HG03139 (cell line): ENCODE measurements at regions not wholly inside any gene's neighbourhood (a gene's known extent, or its start where the extent isn't known, plus 50 kb on each side); places are given as distances from the start of the nearest gene placed in this dataset.

ENCODE experiments used
- ATAC-seq: cut with Tn5 transposase; IDR thresholded peaks from one replicate; pipeline ENCODE4 v1.9.1; 2021; ENCODE audit not compliant: unreplicated experiment

- ATAC-seq, result no peak
Observed at GRCh38 chr6:105817370-105817769, 268.8 kb upstream of the PRDM1 start.

DNA sequence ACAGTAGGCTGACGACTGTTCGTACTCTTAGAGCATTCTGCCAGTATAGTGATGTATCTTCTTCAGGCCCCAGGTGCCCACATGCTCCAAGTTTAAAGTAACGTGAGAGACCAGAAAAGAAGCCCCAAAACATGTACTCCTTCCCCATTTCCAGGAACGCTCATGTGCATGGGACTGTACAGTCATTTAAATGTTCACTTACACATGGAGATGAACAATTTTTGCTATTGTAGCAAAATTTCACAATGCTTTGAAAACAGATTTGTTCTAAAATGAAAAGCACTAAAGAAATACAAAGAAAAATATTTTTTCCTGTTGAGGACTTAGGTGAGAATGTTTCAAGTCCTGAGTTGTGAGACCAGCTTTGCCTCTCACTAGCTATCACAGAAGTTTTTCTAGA is 269.3 kb upstream of the PRDM1 start:
- ATAC-seq, result no peak

- no peak for ATAC-seq
Observed at GRCh38 chr6:105815661-105816555, 270.2 kb upstream of the PRDM1 start.

DNA sequence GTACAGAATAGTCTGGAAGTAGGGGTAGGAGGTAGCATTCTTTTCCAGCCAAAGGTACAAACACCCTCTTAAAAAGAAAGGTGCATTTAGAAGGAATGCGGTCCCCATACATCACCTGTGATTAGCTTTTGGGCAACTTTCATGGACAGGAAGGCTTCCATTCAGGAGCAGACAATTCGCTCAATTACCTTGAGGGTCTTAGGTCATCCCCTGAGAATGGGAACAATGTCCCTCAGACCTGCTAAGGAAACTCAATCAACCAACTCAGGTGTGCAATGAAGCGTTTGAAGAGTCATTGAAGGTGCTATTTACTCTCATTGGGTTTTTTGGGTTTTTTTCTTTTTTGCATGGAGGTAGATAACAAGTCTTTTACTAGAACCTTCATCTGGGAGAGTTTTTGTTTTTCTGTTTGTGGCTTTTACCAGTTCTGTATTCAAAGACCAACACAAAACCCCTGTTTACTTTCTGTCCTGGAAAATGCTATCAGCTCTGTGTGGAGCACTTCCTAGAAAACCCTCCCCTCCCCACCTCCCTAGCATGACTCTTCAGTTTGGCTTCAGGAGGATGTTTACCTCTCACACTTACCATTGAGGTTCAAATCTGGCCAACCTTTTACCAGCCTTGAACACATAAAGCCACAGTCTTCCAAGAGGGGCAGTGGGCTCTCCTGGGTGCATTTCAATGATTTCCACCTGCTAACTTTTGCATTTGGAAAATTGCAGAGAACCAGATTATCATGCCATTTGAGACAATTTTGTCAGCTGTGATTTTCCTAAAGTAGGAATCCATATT is 271.2 kb upstream of the PRDM1 start:
- ATAC-seq, result no peak

DNA sequence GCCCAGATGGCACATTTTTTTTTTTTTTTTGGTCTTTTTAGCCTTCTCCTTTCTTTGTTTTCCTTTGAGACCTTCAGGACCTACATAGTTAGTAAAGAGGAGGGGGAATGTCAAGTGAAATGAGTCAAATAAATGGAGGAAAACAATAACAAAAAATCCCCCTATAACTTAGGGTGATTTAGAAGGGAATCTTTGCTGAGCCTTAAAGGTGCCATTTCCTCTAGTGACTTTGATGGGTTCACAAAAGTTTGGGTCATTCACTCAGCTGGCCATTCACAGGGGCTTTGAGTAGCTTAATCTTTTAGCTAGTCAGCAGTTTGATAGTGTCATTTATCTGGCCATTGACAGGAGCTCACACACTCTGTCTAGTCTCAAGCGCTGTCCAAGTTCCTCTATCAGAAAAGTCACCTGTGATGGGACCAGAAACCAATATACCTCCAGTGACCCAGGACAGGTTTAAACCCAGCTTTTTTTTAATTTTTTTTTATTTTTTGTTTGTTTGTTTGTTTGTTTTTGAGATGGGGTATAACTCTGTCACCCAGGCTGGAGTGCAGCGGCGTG is 275.1 kb upstream of the PRDM1 start:
- ATAC-seq, result no peak

DNA sequence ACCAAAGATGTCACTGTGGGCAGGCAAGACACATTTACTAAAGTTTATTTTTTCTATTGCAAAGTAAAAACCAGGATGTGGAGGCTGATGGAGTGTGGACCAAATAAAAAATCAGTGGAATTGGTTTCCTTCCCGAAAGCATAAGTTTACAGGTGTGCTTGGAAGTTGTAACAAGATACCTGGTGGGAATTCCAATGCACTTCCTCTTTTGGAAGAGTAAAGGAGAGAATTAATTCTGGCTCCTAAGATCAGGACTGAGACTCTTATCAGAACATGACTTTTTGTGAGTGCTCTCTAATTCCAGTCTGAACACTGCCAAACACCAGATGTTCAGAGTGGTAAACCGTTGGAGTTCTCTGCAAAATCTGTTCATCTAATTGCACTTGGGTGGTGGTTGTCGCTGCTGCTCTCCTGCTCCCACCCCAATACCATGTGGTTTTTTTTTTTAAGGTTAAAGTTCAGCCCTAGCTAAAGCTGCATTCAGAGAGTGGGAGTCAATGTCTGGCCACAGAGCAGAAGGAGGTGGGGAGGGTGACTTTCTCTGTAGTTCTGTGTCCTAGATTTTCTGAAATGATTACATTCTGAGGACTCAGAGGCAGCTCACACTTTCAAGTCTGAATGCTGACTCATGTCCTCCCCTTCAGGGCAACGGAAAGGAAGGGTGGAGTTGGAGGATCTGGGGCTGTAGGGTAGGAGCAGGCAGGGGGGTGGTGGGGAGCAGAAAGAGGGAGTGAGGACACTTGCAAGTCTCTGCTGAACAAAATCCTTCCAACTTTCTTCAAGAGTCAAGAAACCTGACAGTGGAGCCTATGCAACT is 275.8 kb upstream of the PRDM1 start:
- peak; percentile 51 for ATAC-seq

- ATAC-seq, result no peak
Observed at GRCh38 chr6:105808571-105808970, 277.6 kb upstream of the PRDM1 start.

DNA sequence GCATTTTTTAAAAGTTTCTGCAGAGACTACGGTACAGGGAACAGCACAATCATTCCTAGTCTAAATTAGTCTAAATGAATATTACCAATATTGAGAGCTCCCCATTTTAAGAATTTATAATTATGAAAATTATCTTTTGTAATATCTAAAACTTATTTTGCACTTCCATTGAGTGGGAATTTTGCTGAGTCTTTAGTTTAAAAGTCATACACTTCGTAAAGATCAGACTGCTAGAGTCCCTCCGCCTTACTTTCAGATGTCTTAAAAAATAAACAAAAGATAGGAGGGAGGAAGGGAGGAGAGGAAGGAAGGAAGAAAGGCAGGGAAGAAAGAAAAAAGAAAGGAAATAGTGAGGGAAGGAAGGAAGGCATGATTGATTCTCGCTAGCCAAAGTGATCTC is 278.2 kb upstream of the PRDM1 start:
- ATAC-seq, result no peak

GRCh38 chr6:105806486-105806920 is 279.6 kb upstream of the PRDM1 start:
- ATAC-seq, result no peak

- no peak for ATAC-seq
Observed at GRCh38 chr6:105805501-105806023, 280.6 kb upstream of the PRDM1 start.

DNA sequence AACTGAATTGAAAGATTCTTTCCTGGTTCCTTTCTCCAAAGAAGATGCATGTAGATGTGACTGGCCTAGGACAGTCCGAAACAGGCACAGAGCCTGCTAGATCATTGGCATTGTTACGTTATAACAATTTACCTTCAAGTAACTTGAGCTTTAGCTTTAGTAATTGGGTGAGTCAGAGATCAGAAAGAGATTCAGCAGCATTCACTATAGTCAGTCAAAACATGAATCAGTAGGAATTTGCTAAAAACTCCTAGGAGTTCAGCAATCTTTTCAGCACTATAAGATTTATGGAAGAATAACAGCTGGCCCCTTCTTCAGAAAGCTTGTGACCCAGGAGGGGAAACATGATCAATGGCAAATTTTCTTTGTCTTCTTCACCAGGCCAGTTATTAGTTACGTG is 281.7 kb upstream of the PRDM1 start:
- no peak for ATAC-seq

- ATAC-seq, result no peak
Observed at GRCh38 chr6:105804000-105804399, 282.1 kb upstream of the PRDM1 start.

- ATAC-seq, result no peak
Observed at GRCh38 chr6:105803442-105803841, 282.7 kb upstream of the PRDM1 start.

GRCh38 chr6:105802703-105803102 is 283.4 kb upstream of the PRDM1 start:
- ATAC-seq, result no peak

GRCh38 chr6:105800871-105801270 is 285.3 kb upstream of the PRDM1 start:
- ATAC-seq, result no peak

- ATAC-seq, result no peak
Observed at GRCh38 chr6:105800398-105800797, 285.7 kb upstream of the PRDM1 start.

DNA sequence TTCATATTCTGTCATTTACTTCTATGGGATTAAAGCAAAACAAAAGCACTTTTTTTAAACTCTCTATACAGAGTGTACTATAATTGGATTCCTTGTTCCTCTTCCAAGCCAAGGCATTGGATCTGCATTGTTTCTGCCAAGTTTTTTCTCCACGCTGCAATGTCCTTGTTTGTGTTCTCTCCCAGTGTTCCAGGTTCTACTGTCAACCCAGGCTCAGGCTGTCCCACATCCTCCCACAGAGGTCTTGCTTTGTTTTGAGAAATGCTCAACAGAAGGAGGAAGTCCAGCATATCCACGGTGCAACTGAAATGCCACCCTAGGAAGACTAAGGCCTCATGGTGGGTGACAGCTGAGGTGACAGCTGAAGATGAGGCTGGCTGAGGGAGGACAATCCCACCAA is 287.1 kb upstream of the PRDM1 start:
- ATAC-seq, result no peak

DNA sequence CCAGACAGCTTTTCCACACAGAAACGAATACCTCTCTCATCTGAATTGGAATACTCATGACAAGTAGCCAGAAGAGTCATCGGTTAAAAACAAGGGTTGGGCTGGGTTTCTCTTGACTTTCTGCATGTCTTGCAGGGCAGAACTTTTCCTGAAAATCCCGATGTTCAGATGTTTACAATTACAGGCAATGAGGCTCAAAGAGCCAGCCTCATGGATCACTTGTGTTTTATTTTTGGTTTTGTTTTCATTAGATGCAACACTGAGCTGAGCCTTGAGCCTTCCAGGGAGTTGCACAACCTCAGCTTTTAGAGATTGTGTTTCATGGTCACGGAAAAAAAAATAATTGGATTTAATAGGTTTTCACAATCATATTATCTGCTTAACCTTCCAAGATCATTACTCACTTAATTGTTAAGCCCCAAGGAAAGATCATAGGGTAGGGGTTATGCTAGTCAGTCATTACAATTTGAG is 288.1 kb upstream of the PRDM1 start:
- no peak for ATAC-seq

GRCh38 chr6:105797286-105797979 is 288.7 kb upstream of the PRDM1 start:
- ATAC-seq, result no peak

GRCh38 chr6:105795913-105796517 is 290.1 kb upstream of the PRDM1 start:
- ATAC-seq, result no peak
